GM23248 (cell line): ENCODE measurements at regions not wholly inside any gene's neighbourhood (a gene's known extent, or its start where the extent isn't known, plus 50 kb on each side); places are given as distances from the start of the nearest gene placed in this dataset.
"Not testable (repeated sequence)": the region's sequence is repeated elsewhere in the genome, so short reads cannot be mapped to it uniquely, and the experiment has no call there.

ENCODE experiments used
- EZH2 ChIP-seq: fragments of 200-600 bp; sonication (generic); IDR thresholded peaks from 2 replicates; pipeline ENCODE4 v1.6.1; 2018; ENCODE audit warnings: antibody characterized with exemption, mild to moderate bottlenecking; ENCODE audit not compliant: insufficient read depth, poor library complexity, severe bottlenecking
- EZH2phosphoT487 ChIP-seq: fragments of 200-600 bp; sonication (generic); IDR thresholded peaks from 2 replicates; pipeline ENCODE4 v1.6.1; 2018; ENCODE audit warnings: antibody characterized with exemption, moderate library complexity, mild to moderate bottlenecking, low read depth; ENCODE audit not compliant: insufficient read depth

- not testable (repeated sequence) for TF ChIP-seq EZH2, EZH2phosphoT487
Observed at GRCh38 chr6:2569420-2569819, 181.3 kb downstream of the MYLK4 start.
